ACC112 (cell line): ENCODE measurements at regions not wholly inside any gene's neighbourhood (a gene's known extent, or its start where the extent isn't known, plus 50 kb on each side); places are given as distances from the start of the nearest gene placed in this dataset.

Source experiments
- H2AFZ ChIP-seq: fragments of 200-600 bp; sonication (generic); one replicate; pipeline ENCODE4 v1.6.0; 2017; ENCODE audit warnings: antibody characterized with exemption, low read length; ENCODE audit not compliant: unreplicated experiment
- H3K27ac ChIP-seq: fragments of 200-600 bp; sonication (generic); 2 replicates; pipeline ENCODE4 v1.5.1; 2014; ENCODE audit warnings: low read depth, mild to moderate bottlenecking, antibody characterized with exemption, low read length, moderate library complexity
- H3K27me3 ChIP-seq: fragments of 200-600 bp; sonication (generic); 2 replicates; pipeline ENCODE4 v1.6.1; 2014; ENCODE audit warnings: mild to moderate bottlenecking, antibody characterized with exemption, low read length, moderate library complexity, mixed read lengths; ENCODE audit not compliant: insufficient read depth
- H3K36me3 ChIP-seq: fragments of 200-600 bp; sonication (generic); 2 replicates; pipeline ENCODE4 v1.6.1; 2016; ENCODE audit warnings: mild to moderate bottlenecking, antibody characterized with exemption, low read length, moderate library complexity, mixed read lengths; ENCODE audit not compliant: insufficient read depth
- H3K4me1 ChIP-seq: fragments of 200-600 bp; sonication (generic); one replicate; pipeline ENCODE4 v1.6.1; 2016; ENCODE audit warnings: low read length, mixed read lengths; ENCODE audit not compliant: insufficient read depth, unreplicated experiment, control insufficient read depth
- H3K4me3 ChIP-seq: fragments of 200-600 bp; sonication (generic); 2 replicates; pipeline ENCODE4 v1.5.1; 2014; ENCODE audit warnings: mild to moderate bottlenecking, low read depth, low read length
- H3K79me2 ChIP-seq: fragments of 200-600 bp; sonication (generic); one replicate; pipeline ENCODE4 v1.6.0; 2016; ENCODE audit warnings: low read length; ENCODE audit not compliant: control insufficient read depth, unreplicated experiment, insufficient read depth

GRCh38 chr4:169815606-169816005 lies 57.9 kb upstream of the HPF1 start:
- Histone ChIP-seq H2AFZ (no peak overlapping the region), H3K27me3 (peaks cover 12% of the 10 kb centered on the region), H3K27ac (no peak overlapping the region), H3K4me1 (peaks cover 5% of the 10 kb centered on the region), H3K36me3 (no peaks in the 10 kb centered on the region), H3K4me3 (no peak overlapping the region), H3K79me2 (no peaks in the 10 kb centered on the region)

GRCh38 chr4:169811476-169811875 lies 53.7 kb upstream of the HPF1 start:
- Histone ChIP-seq H2AFZ (peak overlapping the region; percentile 17), H3K79me2 (no peaks in the 10 kb centered on the region), H3K36me3 (no peaks in the 10 kb centered on the region), H3K27ac (no peak overlapping the region), H3K4me3 (no peak overlapping the region), H3K27me3 (peaks cover 3% of the 10 kb centered on the region; the same call in 1 of the 2 replicates), H3K4me1 (peaks cover 5% of the 10 kb centered on the region)

- Histone ChIP-seq H3K36me3 (no peaks in the 10 kb centered on the region), H3K4me3 (peak overlapping the region; percentile 38; the same call in 1 of the 2 replicates), H3K79me2 (no peaks in the 10 kb centered on the region), H2AFZ (peak overlapping the region; percentile 76), H3K27me3 (no peaks in the 10 kb centered on the region; the same call in 1 of the 2 replicates), H3K27ac (no peak overlapping the region), H3K4me1 (no peaks in the 10 kb centered on the region)
Measured at GRCh38 chr4:169810325-169811323, 52.9 kb upstream of the HPF1 start.

GRCh38 chr4:169807934-169808509 lies 50.3 kb upstream of the HPF1 start:
- no peaks in the 10 kb centered on the region for H3K4me1 ChIP-seq
- no peak overlapping the region for H3K4me3 ChIP-seq
- H3K27ac ChIP-seq, result no peak overlapping the region
- H2AFZ ChIP-seq, result no peak overlapping the region
- no peaks in the 10 kb centered on the region for H3K36me3 ChIP-seq
- peaks cover 5% of the 10 kb centered on the region for H3K27me3 ChIP-seq
- H3K79me2 ChIP-seq, result no peaks in the 10 kb centered on the region
